ENCODE measurements at regions not wholly inside any gene's neighbourhood (a gene's known extent, or its start where the extent isn't known, plus 50 kb on each side); places are given as distances from the start of the nearest gene placed in this dataset.
"Not testable (repeated sequence)": the region's sequence is repeated elsewhere in the genome, so short reads cannot be mapped to it uniquely, and the experiment has no call there.

GRCh38 chr6:163751032-163751525 is 336.6 kb downstream of the QKI start:
- peak; percentile 76 for DNase-seq
- Mint-ChIP-seq H3K27me3 (peaks cover 6% of the 10 kb centered on the region), H3K4me3 (peak overlapping the region; percentile 73), H3K36me3 (ENCODE audit: low read depth) (no peaks in the 10 kb centered on the region), H3K9me3 (peaks cover 23% of the 10 kb centered on the region), H3K27ac (peak overlapping the region; percentile 93), H3K4me1 (peaks cover 19% of the 10 kb centered on the region)
- intact Hi-C loops (cut with micrococcal nuclease), result no loop called here

- H3K9me3 Mint-ChIP-seq, result peaks cover 18% of the 10 kb centered on the region
These were observed 336.0 kb downstream of the QKI start for GRCh38 chr6:163750431-163751031.

GRCh38 chr6:163748886-163749285 is 334.4 kb downstream of the QKI start:
- peaks cover 19% of the 10 kb centered on the region for H3K4me1 Mint-ChIP-seq
- no peak overlapping the region for H3K4me3 Mint-ChIP-seq
- no peaks in the 10 kb centered on the region for H3K36me3 Mint-ChIP-seq (ENCODE audit: low read depth)
- no peak overlapping the region for H3K27ac Mint-ChIP-seq
- peaks cover 6% of the 10 kb centered on the region for H3K27me3 Mint-ChIP-seq
- intact Hi-C loops (cut with micrococcal nuclease), result no loop called here
- DNase-seq, result no peak
- peaks cover 10% of the 10 kb centered on the region for H3K9me3 Mint-ChIP-seq

More at GRCh38 chr6:163750431-163751031, 336.0 kb downstream of the QKI start:
- peaks cover 9% of the 10 kb centered on the region for H3K27me3 Mint-ChIP-seq
- H3K4me3 Mint-ChIP-seq, result peak overlapping the region; percentile 73
- H3K4me1 Mint-ChIP-seq, result peaks cover 19% of the 10 kb centered on the region
- no peaks in the 10 kb centered on the region for H3K36me3 Mint-ChIP-seq (ENCODE audit: low read depth)
- intact Hi-C loops (cut with micrococcal nuclease), result no loop called here
- H3K27ac Mint-ChIP-seq, result peak overlapping the region; percentile 93
- DNase-seq, result peak; percentile 74

GRCh38 chr6:163748036-163748435 is 333.5 kb downstream of the QKI start:
- Mint-ChIP-seq H3K4me3 (no peak overlapping the region), H3K4me1 (peaks cover 19% of the 10 kb centered on the region), H3K36me3 (ENCODE audit: low read depth) (no peaks in the 10 kb centered on the region), H3K27ac (no peak overlapping the region), H3K27me3 (peaks cover 6% of the 10 kb centered on the region), H3K9me3 (peaks cover 10% of the 10 kb centered on the region)
- DNase-seq, result no peak
- intact Hi-C loops (cut with micrococcal nuclease), result no loop called here

GRCh38 chr6:163747058-163747457 is 332.5 kb downstream of the QKI start:
- H3K27me3 Mint-ChIP-seq; H3K4me3 Mint-ChIP-seq; H3K9me3 Mint-ChIP-seq; H3K36me3 Mint-ChIP-seq (ENCODE audit: low read depth); H3K27ac Mint-ChIP-seq; DNase-seq; intact Hi-C loops (cut with micrococcal nuclease): not testable (repeated sequence)
- peaks cover 15% of the 10 kb centered on the region for H3K4me1 Mint-ChIP-seq

GRCh38 chr6:163745536-163746400 is 331.2 kb downstream of the QKI start:
- DNase-seq, result no peak
- Mint-ChIP-seq H3K9me3 (peaks cover 5% of the 10 kb centered on the region), H3K4me3 (no peak overlapping the region), H3K4me1 (peaks cover 7% of the 10 kb centered on the region), H3K27ac (no peak overlapping the region), H3K27me3 (peaks cover 7% of the 10 kb centered on the region), H3K36me3 (ENCODE audit: low read depth) (no peaks in the 10 kb centered on the region)
- intact Hi-C loops (cut with micrococcal nuclease), result no loop called here

GRCh38 chr6:163744256-163744925 is 329.9 kb downstream of the QKI start:
- Mint-ChIP-seq H3K4me1 (no peaks in the 10 kb centered on the region), H3K36me3 (ENCODE audit: low read depth) (no peaks in the 10 kb centered on the region), H3K27ac (no peak overlapping the region), H3K9me3 (peaks cover 5% of the 10 kb centered on the region), H3K27me3 (peaks cover 7% of the 10 kb centered on the region), H3K4me3 (no peak overlapping the region)
- intact Hi-C loops (cut with micrococcal nuclease), result no loop called here
- no peak for DNase-seq

GRCh38 chr6:163743796-163744195 is 329.3 kb downstream of the QKI start:
- H3K9me3 Mint-ChIP-seq, result peaks cover 5% of the 10 kb centered on the region
- DNase-seq, result no peak
- H3K27ac Mint-ChIP-seq, result no peak overlapping the region
- H3K27me3 Mint-ChIP-seq, result peaks cover 7% of the 10 kb centered on the region
- intact Hi-C loops (cut with micrococcal nuclease), result no loop called here
- H3K4me1 Mint-ChIP-seq, result no peaks in the 10 kb centered on the region
- no peaks in the 10 kb centered on the region for H3K36me3 Mint-ChIP-seq (ENCODE audit: low read depth)
- H3K4me3 Mint-ChIP-seq, result no peak overlapping the region

- peaks cover 7% of the 10 kb centered on the region for H3K27me3 Mint-ChIP-seq
These were observed 327.3 kb downstream of the QKI start for GRCh38 chr6:163741743-163742363.

GRCh38 chr6:163741342-163741741 is 326.8 kb downstream of the QKI start:
- Mint-ChIP-seq H3K4me3 (no peak overlapping the region), H3K4me1 (no peaks in the 10 kb centered on the region), H3K36me3 (ENCODE audit: low read depth) (no peaks in the 10 kb centered on the region), H3K27me3 (peaks cover 7% of the 10 kb centered on the region), H3K27ac (no peak overlapping the region), H3K9me3 (no peaks in the 10 kb centered on the region)
- intact Hi-C loops (cut with micrococcal nuclease), result no loop called here
- DNase-seq, result no peak

More at GRCh38 chr6:163741743-163742363, 327.3 kb downstream of the QKI start:
- Mint-ChIP-seq H3K36me3 (ENCODE audit: low read depth) (no peaks in the 10 kb centered on the region), H3K4me3 (no peak overlapping the region), H3K4me1 (no peaks in the 10 kb centered on the region), H3K27ac (no peak overlapping the region), H3K9me3 (no peaks in the 10 kb centered on the region)
- DNase-seq, result no peak
- intact Hi-C loops (cut with micrococcal nuclease), result no loop called here

- intact Hi-C loops (cut with micrococcal nuclease), result no loop called here
- H3K27ac Mint-ChIP-seq, result no peak overlapping the region
- H3K4me1 Mint-ChIP-seq, result no peaks in the 10 kb centered on the region
- no peaks in the 10 kb centered on the region for H3K36me3 Mint-ChIP-seq (ENCODE audit: low read depth)
- H3K9me3 Mint-ChIP-seq, result no peaks in the 10 kb centered on the region
- no peak overlapping the region for H3K4me3 Mint-ChIP-seq
- no peak for DNase-seq
- H3K27me3 Mint-ChIP-seq, result peaks cover 3% of the 10 kb centered on the region
These were observed 325.4 kb downstream of the QKI start for GRCh38 chr6:163739966-163740365.

GRCh38 chr6:163739408-163739725 is 324.8 kb downstream of the QKI start:
- Mint-ChIP-seq H3K9me3 (no peaks in the 10 kb centered on the region), H3K4me1 (no peaks in the 10 kb centered on the region), H3K4me3 (no peak overlapping the region), H3K36me3 (ENCODE audit: low read depth) (no peaks in the 10 kb centered on the region), H3K27me3 (peaks cover 4% of the 10 kb centered on the region), H3K27ac (no peak overlapping the region)
- intact Hi-C loops (cut with micrococcal nuclease), result no loop called here
- DNase-seq, result no peak

GRCh38 chr6:163738725-163739407 is 324.3 kb downstream of the QKI start:
- no peaks in the 10 kb centered on the region for H3K36me3 Mint-ChIP-seq (ENCODE audit: low read depth)
- no peak overlapping the region for H3K4me3 Mint-ChIP-seq
- H3K27me3 Mint-ChIP-seq, result peaks cover 4% of the 10 kb centered on the region
- no peak overlapping the region for H3K27ac Mint-ChIP-seq
- intact Hi-C loops (cut with micrococcal nuclease), result no loop called here
- no peaks in the 10 kb centered on the region for H3K4me1 Mint-ChIP-seq
- no peaks in the 10 kb centered on the region for H3K9me3 Mint-ChIP-seq
- no peak for DNase-seq
